ENCODE measurements at regions not wholly inside any gene's neighbourhood (a gene's known extent, or its start where the extent isn't known, plus 50 kb on each side); places are given as distances from the start of the nearest gene placed in this dataset.
"Not testable (repeated sequence)": the region's sequence is repeated elsewhere in the genome, so short reads cannot be mapped to it uniquely, and the experiment has no call there.

- TF ChIP-seq CTCF, POLR2A, POLR2AphosphoS5 (IDR thresholded peaks at IDR 0.05): not testable (repeated sequence)
These were observed 87.3 kb upstream of the EEPD1 start for GRCh38 chr7:36065563-36066342.
